ENCODE measurements at regions not wholly inside any gene's neighbourhood (a gene's known extent, or its start where the extent isn't known, plus 50 kb on each side); places are given as distances from the start of the nearest gene placed in this dataset.

DNA sequence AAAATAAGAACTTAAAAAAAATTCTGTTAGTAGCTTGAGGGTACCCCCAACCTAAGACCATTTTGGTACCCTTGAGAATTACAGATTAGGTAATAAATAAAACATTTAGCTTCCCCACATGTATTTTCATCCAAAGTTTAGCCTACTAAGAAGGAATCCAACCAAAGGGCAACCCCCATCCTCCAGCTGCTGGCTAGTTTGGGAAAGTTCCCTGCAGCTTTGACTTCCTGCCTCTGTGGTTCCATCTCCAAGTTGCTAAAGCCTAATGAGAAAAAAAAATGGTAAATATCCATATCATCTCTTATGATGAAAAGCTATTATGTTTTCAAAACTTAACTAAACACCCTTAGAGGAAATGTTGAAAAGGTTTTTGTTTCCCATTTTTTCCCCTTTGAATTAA is 547.2 kb downstream of the ANKRD7 start (continued):
- TF ChIP-seq REST (IDR thresholded peaks at IDR 0.05), result no peak

DNA sequence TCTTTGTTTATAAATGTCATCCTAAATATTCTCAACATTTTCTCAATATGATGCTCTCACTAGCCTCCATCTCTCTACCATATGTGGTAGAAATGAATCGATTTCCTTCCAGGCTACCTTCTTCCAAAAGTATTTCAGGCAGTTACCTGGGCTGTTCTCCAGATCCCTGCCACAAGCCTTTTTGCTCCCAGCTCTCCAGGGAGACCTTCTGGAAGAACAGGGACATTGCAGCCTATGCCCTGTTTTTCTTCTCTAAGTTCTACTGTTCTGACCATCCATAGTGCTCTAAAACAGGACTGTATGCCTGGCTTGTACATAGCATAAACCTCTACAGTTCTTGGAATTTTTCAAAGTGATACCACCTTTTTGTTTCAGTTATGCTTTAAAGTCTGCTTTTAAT is 552.8 kb downstream of the ANKRD7 start:
- WGBS, result 65% methylated on average over 1 of the region's 1 CpG
- no peaks in the 10 kb centered on the region for H3K36me3 ChIP-seq (ENCODE audit: control insufficient read depth in 4 of 4, insufficient read depth in 3 of 4, low read depth in 1 of 4, low read length in 3 of 4)
- no peaks in the 10 kb centered on the region for H3K9me3 ChIP-seq (ENCODE audit: control insufficient read depth in 4 of 4, low read length in 3 of 4)
- no peak for DNase-seq (ENCODE audit: low spot score)
- no peak overlapping the region for H3K4me3 ChIP-seq (ENCODE audit: low read depth in 1 of 3, low read length in 3 of 3)
- no peaks in the 10 kb centered on the region for H3K27me3 ChIP-seq (ENCODE audit: control insufficient read depth in 4 of 4, insufficient read depth in 4 of 4, low read length in 3 of 4)
- no peak for TF ChIP-seq TAF1 (conservative IDR thresholded peaks at IDR 0.05)
- TF ChIP-seq, protein P1, sequence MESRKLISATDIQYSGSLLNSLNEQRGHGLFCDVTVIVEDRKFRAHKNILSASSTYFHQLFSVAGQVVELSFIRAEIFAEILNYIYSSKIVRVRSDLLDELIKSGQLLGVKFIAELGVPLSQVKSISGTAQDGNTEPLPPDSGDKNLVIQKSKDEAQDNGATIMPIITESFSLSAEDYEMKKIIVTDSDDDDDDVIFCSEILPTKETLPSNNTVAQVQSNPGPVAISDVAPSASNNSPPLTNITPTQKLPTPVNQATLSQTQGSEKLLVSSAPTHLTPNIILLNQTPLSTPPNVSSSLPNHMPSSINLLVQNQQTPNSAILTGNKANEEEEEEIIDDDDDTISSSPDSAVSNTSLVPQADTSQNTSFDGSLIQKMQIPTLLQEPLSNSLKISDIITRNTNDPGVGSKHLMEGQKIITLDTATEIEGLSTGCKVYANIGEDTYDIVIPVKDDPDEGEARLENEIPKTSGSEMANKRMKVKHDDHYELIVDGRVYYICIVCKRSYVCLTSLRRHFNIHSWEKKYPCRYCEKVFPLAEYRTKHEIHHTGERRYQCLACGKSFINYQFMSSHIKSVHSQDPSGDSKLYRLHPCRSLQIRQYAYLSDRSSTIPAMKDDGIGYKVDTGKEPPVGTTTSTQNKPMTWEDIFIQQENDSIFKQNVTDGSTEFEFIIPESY (IDR thresholded peaks at IDR 0.05), result no peak
- no peak for TF ChIP-seq SP1 (IDR thresholded peaks at IDR 0.05)
- TF ChIP-seq YY1 (IDR thresholded peaks at IDR 0.05), result no peak
- no peak for TF ChIP-seq RAD21 (IDR thresholded peaks at IDR 0.05)
- no peak for TF ChIP-seq HNF4A (conservative IDR thresholded peaks at IDR 0.05)
- H3K9ac ChIP-seq (ENCODE audit: low read depth in 1 of 2, low read length in 2 of 2), result no peak overlapping the region
- no peaks in the 10 kb centered on the region for H3K4me1 ChIP-seq (ENCODE audit: control insufficient read depth in 4 of 4, insufficient read depth in 4 of 4, low read length in 3 of 4)
- H3K27ac ChIP-seq (ENCODE audit: low read depth in 1 of 2, low read length in 2 of 2), result no peak overlapping the region

- H3K9ac ChIP-seq (ENCODE audit: low read depth in 1 of 2, low read length in 2 of 2), result no peak overlapping the region
- no peak overlapping the region for H3K4me3 ChIP-seq (ENCODE audit: low read depth in 1 of 3, low read length in 3 of 3)
- no peaks in the 10 kb centered on the region for H3K36me3 ChIP-seq (ENCODE audit: control insufficient read depth in 4 of 4, insufficient read depth in 3 of 4, low read depth in 1 of 4, low read length in 3 of 4)
- H3K4me1 ChIP-seq (ENCODE audit: control insufficient read depth in 4 of 4, insufficient read depth in 4 of 4, low read length in 3 of 4), result no peaks in the 10 kb centered on the region
- no peaks in the 10 kb centered on the region for H3K27me3 ChIP-seq (ENCODE audit: control insufficient read depth in 4 of 4, insufficient read depth in 4 of 4, low read length in 3 of 4)
- no peak overlapping the region for H3K27ac ChIP-seq (ENCODE audit: low read depth in 1 of 2, low read length in 2 of 2)
- 81% methylated on average over 4 of the region's 4 CpGs for WGBS
- no peaks in the 10 kb centered on the region for H3K9me3 ChIP-seq (ENCODE audit: control insufficient read depth in 4 of 4, low read length in 3 of 4)
- no peak for DNase-seq (ENCODE audit: low spot score)
- TF ChIP-seq, protein P2, sequence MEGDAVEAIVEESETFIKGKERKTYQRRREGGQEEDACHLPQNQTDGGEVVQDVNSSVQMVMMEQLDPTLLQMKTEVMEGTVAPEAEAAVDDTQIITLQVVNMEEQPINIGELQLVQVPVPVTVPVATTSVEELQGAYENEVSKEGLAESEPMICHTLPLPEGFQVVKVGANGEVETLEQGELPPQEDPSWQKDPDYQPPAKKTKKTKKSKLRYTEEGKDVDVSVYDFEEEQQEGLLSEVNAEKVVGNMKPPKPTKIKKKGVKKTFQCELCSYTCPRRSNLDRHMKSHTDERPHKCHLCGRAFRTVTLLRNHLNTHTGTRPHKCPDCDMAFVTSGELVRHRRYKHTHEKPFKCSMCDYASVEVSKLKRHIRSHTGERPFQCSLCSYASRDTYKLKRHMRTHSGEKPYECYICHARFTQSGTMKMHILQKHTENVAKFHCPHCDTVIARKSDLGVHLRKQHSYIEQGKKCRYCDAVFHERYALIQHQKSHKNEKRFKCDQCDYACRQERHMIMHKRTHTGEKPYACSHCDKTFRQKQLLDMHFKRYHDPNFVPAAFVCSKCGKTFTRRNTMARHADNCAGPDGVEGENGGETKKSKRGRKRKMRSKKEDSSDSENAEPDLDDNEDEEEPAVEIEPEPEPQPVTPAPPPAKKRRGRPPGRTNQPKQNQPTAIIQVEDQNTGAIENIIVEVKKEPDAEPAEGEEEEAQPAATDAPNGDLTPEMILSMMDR (IDR thresholded peaks at IDR 0.05; ENCODE audit: low read depth, low read length, missing input control), result no peak
- TF ChIP-seq, protein P1 (IDR thresholded peaks at IDR 0.05), result no peak
- no peak for TF ChIP-seq MAX (IDR thresholded peaks at IDR 0.05)
- TF ChIP-seq ATF3 (IDR thresholded peaks at IDR 0.05), result no peak
- TF ChIP-seq REST (IDR thresholded peaks at IDR 0.05), result no peak
- no peak for TF ChIP-seq HNF4G (IDR thresholded peaks at IDR 0.05)
- TF ChIP-seq GABPA (IDR thresholded peaks at IDR 0.05 in 1 of 2, conservative IDR thresholded peaks at IDR 0.05 in 1 of 2), result no peak
- no peak for TF ChIP-seq RXRA (IDR thresholded peaks at IDR 0.05)
- no peak for TF ChIP-seq SP1 (IDR thresholded peaks at IDR 0.05)
- TF ChIP-seq NR2F2 (IDR thresholded peaks at IDR 0.05), result no peak
- no peak for TF ChIP-seq TAF1 (conservative IDR thresholded peaks at IDR 0.05)
- TF ChIP-seq EGR1 (IDR thresholded peaks at IDR 0.05; ENCODE audit: low read depth in 2 of 2), result no peak
- no peak for TF ChIP-seq HNF4A (conservative IDR thresholded peaks at IDR 0.05)
- TF ChIP-seq FOXA1 (IDR thresholded peaks at IDR 0.05), result no peak
- no peak for TF ChIP-seq RAD21 (IDR thresholded peaks at IDR 0.05)
- no peak for TF ChIP-seq YY1 (IDR thresholded peaks at IDR 0.05)
- no peak for TF ChIP-seq JUND (IDR thresholded peaks at IDR 0.05)
These were observed 568.2 kb downstream of the ANKRD7 start for GRCh38 chr7:118792682-118793081.

Measured in liver (tissue), 8 donors.